Neural cell (in vitro differentiated cells): ENCODE measurements at regions not wholly inside any gene's neighbourhood (a gene's known extent, or its start where the extent isn't known, plus 50 kb on each side); places are given as distances from the start of the nearest gene placed in this dataset.

ENCODE experiments used
- EZH2 ChIP-seq: fragments of 200-600, 300-800 bp; shearing (Covaris generic), sonication (generic); IDR thresholded peaks from 2 replicates; pipeline ENCODE4 v1.6.1; 2014; ENCODE audit warnings: antibody characterized with exemption, low read length, borderline replicate concordance, mild to moderate bottlenecking; ENCODE audit not compliant: insufficient read depth, poor library complexity, severe bottlenecking
- TAF1 ChIP-seq: IDR thresholded peaks from 2 replicates; pipeline ENCODE4 v1.6.1; 2012; ENCODE audit warnings: low read depth

DNA sequence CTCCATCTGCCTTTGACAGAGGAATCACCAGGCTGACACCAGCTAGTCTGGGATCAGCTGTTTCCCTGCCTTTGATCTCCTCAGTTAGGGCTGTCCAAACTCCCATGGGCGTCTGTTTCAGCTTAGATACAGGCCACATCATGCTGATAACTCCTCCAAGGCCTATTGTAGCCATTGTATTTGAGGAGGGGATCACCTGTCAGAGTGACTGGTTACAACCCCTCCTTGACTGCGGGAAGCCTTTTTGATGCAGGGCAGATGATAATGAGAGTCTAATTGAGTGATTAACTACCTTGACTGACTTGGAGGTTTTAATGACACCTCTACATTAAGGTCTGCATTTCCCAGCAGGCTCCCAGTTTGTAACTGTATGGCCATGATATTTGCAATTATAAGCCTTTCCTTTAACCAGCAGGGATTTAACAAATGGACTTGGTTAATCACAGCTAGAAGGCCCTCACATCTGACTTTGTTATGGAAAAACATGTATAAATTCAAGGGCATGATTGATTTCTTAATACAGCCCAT, 863.5 kb downstream of the KCNJ2 start:
- no peak for TF ChIP-seq EZH2
- TF ChIP-seq TAF1, result no peak
